ENCODE measurements at regions not wholly inside any gene's neighbourhood (a gene's known extent, or its start where the extent isn't known, plus 50 kb on each side); places are given as distances from the start of the nearest gene placed in this dataset.

DNA sequence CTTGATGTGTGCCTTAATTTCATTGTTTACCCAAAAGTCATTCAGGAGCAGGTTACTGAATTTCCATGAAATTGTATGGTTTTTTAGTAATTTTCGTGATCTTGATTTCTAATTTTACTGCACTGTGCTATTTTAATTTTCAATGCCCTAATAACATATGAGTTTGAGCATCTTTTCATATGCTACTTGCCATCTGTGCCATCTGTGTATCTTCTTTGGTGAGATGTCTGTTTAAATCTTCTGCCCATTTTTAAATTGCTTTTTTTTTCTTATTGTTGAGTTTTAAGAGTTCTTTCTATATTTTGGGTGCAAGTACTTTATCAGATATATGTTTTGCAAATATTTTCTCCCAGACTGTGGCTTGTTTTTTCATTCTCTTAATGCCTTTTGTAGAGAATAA is 165.9 kb downstream of the ST6GAL2 start:
- DNase-seq: no peak

DNA sequence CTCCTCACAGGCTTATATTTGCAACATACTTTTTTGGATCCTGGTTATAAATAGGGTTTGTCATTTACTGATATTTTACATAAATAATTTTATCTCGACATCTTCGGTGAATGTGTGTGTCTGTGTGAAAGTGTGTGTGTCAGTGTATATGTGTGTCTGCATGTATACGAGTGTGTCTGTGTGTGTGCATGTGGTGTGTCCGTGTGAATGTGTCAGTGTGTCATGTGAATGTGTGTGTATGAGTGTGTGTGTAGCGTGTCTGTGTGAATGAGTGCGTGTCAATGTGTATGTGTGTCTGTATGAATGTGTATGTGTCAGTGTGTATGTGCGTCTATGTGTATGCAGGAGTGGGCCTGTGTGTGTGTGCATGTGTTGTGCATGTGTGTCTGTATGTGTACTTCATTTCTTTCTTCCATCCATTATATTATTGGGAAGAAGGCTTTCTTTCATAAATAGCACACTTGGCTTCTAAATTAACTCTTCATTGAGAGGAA is 161.6 kb downstream of the ST6GAL2 start:
- no peak for DNase-seq

GRCh38 chr2:106734165-106734564 is 151.8 kb downstream of the ST6GAL2 start:
- DNase-seq: no peak

DNA sequence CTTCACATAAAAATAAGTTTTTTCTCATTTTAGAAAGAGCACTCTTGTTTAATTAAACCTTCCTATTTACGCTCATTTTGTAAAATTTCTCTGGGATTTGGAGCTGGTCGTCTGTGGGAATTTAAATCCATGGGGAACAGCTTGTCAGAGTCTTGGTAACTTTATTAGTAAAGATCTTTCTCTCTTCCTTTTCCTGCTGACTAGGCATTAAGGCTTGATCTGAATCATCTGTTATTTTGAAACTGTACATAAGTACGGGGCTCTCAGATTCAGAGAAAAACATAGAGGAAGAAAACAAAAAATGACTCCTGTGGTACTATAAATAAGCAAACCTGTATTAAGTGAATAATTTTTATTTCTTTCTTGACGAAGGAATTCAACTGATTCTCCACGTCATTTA is 150.2 kb downstream of the ST6GAL2 start:
- DNase-seq: no peak

DNA sequence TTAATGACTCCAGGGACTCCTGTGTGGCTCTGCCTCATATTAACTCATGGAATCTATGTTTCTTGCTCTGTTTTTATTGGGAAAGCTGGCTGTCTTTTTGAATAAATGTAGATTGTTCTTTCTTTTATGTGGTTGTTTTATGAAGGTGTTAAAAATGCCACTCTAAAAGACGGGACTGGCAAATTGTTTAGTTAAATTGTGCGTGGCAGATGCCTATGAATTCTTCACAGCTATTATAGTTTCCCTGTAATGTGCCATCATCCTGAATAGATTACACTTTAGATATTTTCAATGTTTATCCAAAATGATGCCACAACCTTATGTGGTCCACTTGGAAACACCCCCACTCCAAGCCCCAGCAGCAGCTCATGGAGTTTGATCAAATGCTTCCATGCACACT is 149.7 kb downstream of the ST6GAL2 start:
- no peak for DNase-seq

DNA sequence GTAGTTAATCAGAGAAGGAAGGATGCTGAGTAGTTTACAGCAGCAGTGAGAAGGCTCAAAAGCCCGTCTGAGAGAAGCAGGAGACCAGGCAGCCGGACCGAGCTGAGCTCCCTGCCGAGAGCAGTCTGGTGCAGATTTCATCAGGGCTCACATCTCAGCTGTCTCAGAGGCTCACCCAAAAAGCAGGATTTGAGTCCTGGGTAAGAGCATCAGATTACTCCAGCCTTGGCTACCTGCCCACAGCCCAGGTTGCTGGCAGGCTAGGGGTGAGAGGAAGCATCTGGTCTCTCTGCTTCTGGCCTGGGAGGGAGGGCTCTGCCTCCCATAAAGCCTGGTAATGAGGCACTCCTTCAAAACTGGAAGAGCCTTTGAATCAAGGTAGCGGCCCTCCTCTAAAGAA is 140.5 kb downstream of the ST6GAL2 start:
- no peak for DNase-seq

GRCh38 chr2:106749823-106750222 is 136.1 kb downstream of the ST6GAL2 start:
- DNase-seq: no peak

All from MV-4-11 (cell line).